Endothelial cell of umbilical vein (primary cell): ENCODE measurements at regions not wholly inside any gene's neighbourhood (a gene's known extent, or its start where the extent isn't known, plus 50 kb on each side); places are given as distances from the start of the nearest gene placed in this dataset.

Experiments
- BruUV-seq: library from RNA; stranded (reverse); fragments of 400-500 nt; replicated peaks from 2 replicates; lab custom pipeline; 2021; lab: Mats Ljungman, UMichigan
- CTCF ChIA-PET: fragments of 300-600, 350-600 bp; sonication (Branson Sonifier 250); formaldehyde crosslinking; loops from one replicate; lab custom pipeline; 2021; ENCODE audit warnings: antibody characterized with exemption, inconsistent platforms; lab: Charles Lee
- POLR2A ChIA-PET: fragments of 300-600, 350-600 bp; sonication (Branson Sonifier 250); formaldehyde crosslinking; loops from one replicate; lab custom pipeline; 2021; ENCODE audit warnings: antibody characterized with exemption, inconsistent platforms; lab: Charles Lee
- DNase-seq: peaks from one replicate; pipeline ENCODE4 v3.0.0-alpha.2; 2011; ENCODE audit warnings: low read depth, low spot score
- FAIRE-seq: peaks from 2 replicates; lab custom pipeline; 2011; peaks lifted over from hg19 to GRCh38; lab: Jason Lieb, UNC
- H2AFZ ChIP-seq: 2 replicates; pipeline ENCODE4 v1.6.0; 2012; ENCODE audit warnings: low read depth, low read length, control low read depth, inconsistent platforms
- H3K27ac ChIP-seq: 2 replicates; pipeline ENCODE4 v1.5.1; 2011; ENCODE audit warnings: low read depth, mild to moderate bottlenecking, control low read depth, low read length, moderate library complexity; ENCODE audit not compliant: insufficient read depth
- H3K27me3 ChIP-seq, 2 experiments: 2 replicates each; pipeline versions ENCODE4 v1.6.0 to v1.6.1; 2011; ENCODE audit warnings: low read length in 2 of 2, mixed read lengths in 1 of 2; ENCODE audit not compliant: control insufficient read depth in 2 of 2, insufficient read depth in 2 of 2
- H3K36me3 ChIP-seq, 2 experiments: 2 replicates in 1 of 2; 3 replicates in 1 of 2; pipeline ENCODE4 v1.5.1; 2011; ENCODE audit warnings: low read length in 2 of 2, mild to moderate bottlenecking in 1 of 2, moderate library complexity in 1 of 2; ENCODE audit not compliant: control insufficient read depth in 2 of 2, insufficient read depth in 2 of 2; ENCODE audit errors: extremely low read depth in 1 of 2
- H3K4me1 ChIP-seq: 3 replicates; pipeline ENCODE4 v1.5.1; 2011; ENCODE audit warnings: mild to moderate bottlenecking, low read length; ENCODE audit not compliant: control insufficient read depth, insufficient read depth; ENCODE audit errors: extremely low read depth
- H3K4me2 ChIP-seq: 2 replicates; pipeline ENCODE4 v1.6.1; 2011; ENCODE audit warnings: low read length, control low read depth, mixed read lengths; ENCODE audit not compliant: insufficient read depth
- H3K4me3 ChIP-seq, 3 experiments: fragments of 200-600 bp in 1 of 3; sonication (generic), shearing (Covaris generic) in 1 of 3; replicated peaks in 1 of 3; 2 replicates each; pipeline ENCODE4 v1.5.1; 2011 to 2016; ENCODE audit warnings: control low read depth in 3 of 3, low read length in 3 of 3, mild to moderate bottlenecking in 2 of 3, inconsistent platforms in 1 of 3, low read depth in 1 of 3, moderate library complexity in 1 of 3; ENCODE audit not compliant: insufficient read depth in 1 of 3
- H3K79me2 ChIP-seq: 2 replicates; pipeline ENCODE4 v1.6.0; 2012; ENCODE audit warnings: low read length, inconsistent platforms; ENCODE audit not compliant: control insufficient read depth, insufficient read depth
- H3K9ac ChIP-seq: replicated peaks from 2 replicates; pipeline ENCODE3; 2011; ENCODE audit warnings: low read length, control low read depth; ENCODE audit not compliant: insufficient read depth; ENCODE audit errors: extremely low read depth
- H3K9me1 ChIP-seq: replicated peaks from 3 replicates; pipeline ENCODE4 v1.6.0; 2011; ENCODE audit warnings: mild to moderate bottlenecking, low read length; ENCODE audit not compliant: control insufficient read depth, insufficient read depth; ENCODE audit errors: extremely low read depth
- H3K9me3 ChIP-seq: replicated peaks from 2 replicates; pipeline ENCODE4 v1.5.1; 2012; ENCODE audit warnings: low read length, inconsistent platforms; ENCODE audit not compliant: control insufficient read depth, insufficient read depth
- H4K20me1 ChIP-seq: replicated peaks from 2 replicates; pipeline ENCODE3; 2011; ENCODE audit warnings: mild to moderate bottlenecking, low read length; ENCODE audit not compliant: control insufficient read depth, insufficient read depth; ENCODE audit errors: extremely low read depth
- CTCF ChIP-seq, 2 donors: IDR thresholded peaks; 1 replicate in 1 of 2; 2 replicates in 1 of 2; pipeline ENCODE4 v1.5.1; 2011; ENCODE audit warnings: low read length in 2 of 2, mild to moderate bottlenecking in 2 of 2, moderate library complexity in 2 of 2, control low read depth in 1 of 2, inconsistent platforms in 1 of 2, low read depth in 1 of 2; ENCODE audit not compliant: insufficient read depth in 1 of 2; ENCODE audit errors: extremely low read depth in 1 of 2
- EZH2 ChIP-seq: IDR thresholded peaks from 2 replicates; pipeline ENCODE4 v1.6.1; 2012; ENCODE audit warnings: borderline replicate concordance, low read depth, mild to moderate bottlenecking, moderate library complexity, low read length, inconsistent platforms; ENCODE audit not compliant: severe bottlenecking
- FOS ChIP-seq: IDR thresholded peaks from 2 replicates; pipeline ENCODE4 v1.6.1; 2011; ENCODE audit warnings: mild to moderate bottlenecking, low read length, moderate library complexity, borderline replicate concordance; ENCODE audit not compliant: insufficient read depth
- GATA2 ChIP-seq: IDR thresholded peaks from 2 replicates; pipeline ENCODE4 v1.7.0; 2011; ENCODE audit warnings: low read depth, mild to moderate bottlenecking, moderate library complexity, mixed read lengths, low read length; ENCODE audit not compliant: insufficient read length, insufficient read depth
- JUN ChIP-seq: IDR thresholded peaks from 2 replicates; pipeline ENCODE4 v1.6.1; 2011; ENCODE audit warnings: borderline replicate concordance, low read depth; ENCODE audit not compliant: insufficient read length, insufficient read depth
- MYC ChIP-seq: IDR thresholded peaks from one replicate; pipeline ENCODE4 v1.6.1; 2011; ENCODE audit warnings: mild to moderate bottlenecking, low read depth, low read length
- POLR2A ChIP-seq: IDR thresholded peaks from 2 replicates; pipeline ENCODE4 v1.6.1; 2012; ENCODE audit warnings: low read depth, mild to moderate bottlenecking, control low read depth, low read length
- POLR2AphosphoS5 ChIP-seq: IDR thresholded peaks from 2 replicates; pipeline ENCODE4 v1.6.1; 2012; ENCODE audit warnings: low read depth, mild to moderate bottlenecking, control low read depth, low read length, moderate library complexity; ENCODE audit not compliant: insufficient read depth
- dilution Hi-C: fragments of 300-500 bp; cut with MboI; formaldehyde crosslinking; loops from one replicate; pipeline ENCODE4 v1.15.0; 2019; ENCODE audit warnings: low sequenced_read_pairs; ENCODE audit not compliant: extremely low pct_ligation_motif_present
- intact Hi-C: fragments of 100-400 bp; cut with micrococcal nuclease; formaldehyde crosslinking; loops from one replicate; pipeline ENCODE4 v1.10.0; 2022
- TF ChIP-seq, protein P1 (sequence below): IDR thresholded peaks from 2 replicates; pipeline ENCODE4 v1.6.1; 2011; ENCODE audit not compliant: insufficient read depth, insufficient read length

DNA sequence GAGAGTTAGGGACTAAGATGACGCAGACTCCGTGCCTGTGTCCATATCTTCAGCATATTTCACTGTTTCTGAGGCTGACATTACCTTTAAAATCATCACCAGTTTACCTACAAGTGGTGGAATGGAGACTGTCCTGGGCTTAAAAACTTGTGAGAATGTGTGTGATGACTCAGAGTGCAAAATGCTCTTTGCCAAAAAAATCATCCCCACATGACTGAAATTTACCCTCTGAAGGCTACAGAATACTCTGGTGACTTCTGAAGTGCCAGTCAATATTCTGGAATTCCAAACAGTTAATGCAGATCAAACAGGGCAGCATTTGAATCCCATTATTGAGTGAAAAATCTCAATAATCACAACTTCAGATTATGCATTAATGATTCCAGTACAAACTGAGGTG, 901.4 kb downstream of the EFNB2 start:
- H3K4me2 ChIP-seq = no peak overlapping the region
- no peaks in the 10 kb centered on the region for H4K20me1 ChIP-seq
- no peak overlapping the region for H3K4me3 ChIP-seq
- no peaks in the 10 kb centered on the region for H3K79me2 ChIP-seq
- BruUV-seq = no TSS peak
- H3K27ac ChIP-seq = no peak overlapping the region
- FAIRE-seq = no peak
- H3K27me3 ChIP-seq = no peaks in the 10 kb centered on the region
- ChIA-PET POLR2A (no interaction called here), CTCF (no interaction called here)
- dilution Hi-C loops = no loop called here
- no peak overlapping the region for H3K9ac ChIP-seq
- no peaks in the 10 kb centered on the region for H3K9me3 ChIP-seq
- no peaks in the 10 kb centered on the region for H3K4me1 ChIP-seq
- no peaks in the 10 kb centered on the region for H3K36me3 ChIP-seq
- TF ChIP-seq, protein P1, sequence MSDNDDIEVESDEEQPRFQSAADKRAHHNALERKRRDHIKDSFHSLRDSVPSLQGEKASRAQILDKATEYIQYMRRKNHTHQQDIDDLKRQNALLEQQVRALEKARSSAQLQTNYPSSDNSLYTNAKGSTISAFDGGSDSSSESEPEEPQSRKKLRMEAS = no peak
- TF ChIP-seq FOS = no peak
- TF ChIP-seq GATA2 = no peak
- TF ChIP-seq POLR2AphosphoS5 = no peak
- no peak for TF ChIP-seq MYC
- no peak for TF ChIP-seq CTCF (IDR thresholded peaks at IDR 0.05; ENCODE audit: extremely low read depth in 1 of 2, insufficient read depth in 1 of 2, low read depth in 1 of 2, low read length in 2 of 2)
- no peak for TF ChIP-seq POLR2A
- no peak for TF ChIP-seq JUN
- no peak for TF ChIP-seq EZH2
- no peak overlapping the region for H2AFZ ChIP-seq
- DNase-seq = no peak
- no peaks in the 10 kb centered on the region for H3K9me1 ChIP-seq
- intact Hi-C loops = no loop called here
